GM18868 (cell line): ENCODE measurements at regions not wholly inside any gene's neighbourhood (a gene's known extent, or its start where the extent isn't known, plus 50 kb on each side); places are given as distances from the start of the nearest gene placed in this dataset.

Source experiments
- ATAC-seq: cut with Tn5 transposase; IDR thresholded peaks from one replicate; pipeline ENCODE4 v1.9.1; 2021; ENCODE audit warnings: mild to moderate bottlenecking, moderate library complexity; ENCODE audit not compliant: unreplicated experiment

DNA sequence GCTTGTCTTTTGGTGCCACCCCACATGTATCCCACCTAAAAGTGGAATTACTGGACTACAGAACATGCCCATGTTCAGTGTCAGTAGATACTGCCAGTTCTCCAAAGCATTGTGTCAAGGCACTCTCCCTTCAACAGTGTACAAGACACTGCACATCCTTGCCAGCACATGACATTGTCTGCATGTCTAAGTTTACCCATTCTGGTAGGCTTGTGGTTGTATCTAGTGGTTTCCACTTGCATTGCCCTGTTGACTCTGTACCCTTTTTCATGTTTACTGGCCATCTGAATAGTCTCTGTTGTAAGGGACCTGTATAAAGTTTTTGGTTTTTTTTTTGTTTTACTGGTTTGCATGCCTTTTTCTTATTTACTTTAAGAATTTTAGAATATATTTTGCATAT lies 222.4 kb upstream of the CNR1 start:
- ATAC-seq, result no peak

DNA sequence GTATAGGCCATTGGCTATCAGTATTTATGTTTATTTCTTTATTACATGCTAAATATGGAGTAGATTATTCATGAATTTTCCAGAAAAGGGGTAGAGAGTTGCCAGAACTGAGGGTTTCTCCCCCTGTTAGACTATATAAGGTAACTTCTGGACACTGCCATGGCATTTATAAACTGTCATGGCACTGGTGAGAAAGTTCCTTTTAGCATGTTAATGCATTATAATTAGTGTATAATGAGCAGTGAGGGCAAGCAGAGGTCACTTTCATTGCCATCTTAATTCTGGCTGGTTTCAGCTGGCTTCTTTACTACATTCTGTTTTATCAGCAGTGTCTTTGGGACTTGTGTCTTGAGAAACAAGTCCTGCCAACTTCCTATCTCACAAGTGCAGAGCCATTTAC lies 220.0 kb upstream of the CNR1 start:
- ATAC-seq, result no peak

DNA sequence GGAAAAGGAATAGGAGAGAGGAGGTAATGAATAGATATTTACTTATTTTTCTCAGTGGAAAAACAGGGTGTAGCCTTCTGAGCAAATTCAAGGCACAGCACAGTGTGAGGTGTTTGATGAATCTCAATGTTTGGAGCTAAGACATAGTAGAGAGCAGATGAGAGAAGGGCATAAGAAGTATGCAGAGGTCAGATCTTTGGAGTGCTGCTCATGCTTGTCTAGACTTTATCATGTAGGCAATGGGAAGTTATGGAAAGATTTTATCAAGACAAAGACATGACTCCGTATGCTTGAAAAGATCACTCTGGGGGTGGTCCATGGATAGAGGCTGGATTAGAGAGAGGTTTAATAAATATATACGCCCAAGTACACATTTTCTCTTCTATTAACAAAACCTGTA lies 217.0 kb upstream of the CNR1 start:
- no peak for ATAC-seq

DNA sequence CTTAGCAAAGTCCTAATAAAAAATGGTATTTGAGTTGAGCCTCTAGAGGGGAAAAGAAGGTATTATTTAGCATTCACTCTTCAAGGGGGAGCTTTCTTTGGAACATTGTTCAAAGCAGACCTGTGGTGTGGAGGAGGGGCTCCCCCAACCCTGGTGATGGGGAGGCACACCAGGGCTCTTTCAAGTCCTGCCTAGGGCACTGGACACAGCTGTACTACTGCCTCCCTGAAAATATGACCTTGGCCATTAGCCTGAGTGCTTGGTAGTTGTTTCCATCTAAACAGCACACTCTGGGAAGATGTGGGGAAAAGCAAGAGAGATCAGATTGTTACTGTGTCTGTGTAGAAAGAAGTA lies 215.1 kb upstream of the CNR1 start:
- no peak for ATAC-seq

DNA sequence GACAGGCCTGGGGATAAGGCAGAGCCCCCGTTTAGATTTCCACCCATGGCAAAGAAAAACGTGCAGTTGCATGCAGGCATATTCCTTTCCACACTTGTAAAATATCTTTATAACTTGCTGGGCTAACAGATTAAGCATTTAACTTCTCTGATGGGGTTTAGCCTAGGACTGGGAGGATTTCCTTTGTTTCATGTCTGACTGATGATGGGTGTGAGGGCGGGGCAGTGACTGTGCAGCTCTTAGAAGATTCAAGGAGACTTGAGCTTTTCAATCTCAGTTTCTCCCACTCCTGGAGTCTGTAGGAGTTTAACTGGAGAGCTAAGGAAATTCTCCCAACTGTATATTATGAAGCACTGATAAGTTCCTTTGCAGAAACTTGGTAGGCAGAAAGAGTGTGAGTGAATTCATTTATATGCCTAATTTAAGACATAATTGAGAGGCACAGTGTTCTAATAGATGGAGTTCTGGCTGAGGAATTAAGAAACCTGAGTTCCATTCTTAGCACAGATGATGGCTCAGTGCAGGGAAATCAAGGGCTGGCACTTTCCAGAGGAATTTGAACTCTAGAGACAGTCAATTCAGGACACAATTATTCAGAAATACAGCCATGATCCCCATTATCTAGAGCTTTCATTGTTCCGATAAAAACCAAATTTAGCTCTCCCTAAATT lies 214.6 kb upstream of the CNR1 start:
- ATAC-seq, result no peak

DNA sequence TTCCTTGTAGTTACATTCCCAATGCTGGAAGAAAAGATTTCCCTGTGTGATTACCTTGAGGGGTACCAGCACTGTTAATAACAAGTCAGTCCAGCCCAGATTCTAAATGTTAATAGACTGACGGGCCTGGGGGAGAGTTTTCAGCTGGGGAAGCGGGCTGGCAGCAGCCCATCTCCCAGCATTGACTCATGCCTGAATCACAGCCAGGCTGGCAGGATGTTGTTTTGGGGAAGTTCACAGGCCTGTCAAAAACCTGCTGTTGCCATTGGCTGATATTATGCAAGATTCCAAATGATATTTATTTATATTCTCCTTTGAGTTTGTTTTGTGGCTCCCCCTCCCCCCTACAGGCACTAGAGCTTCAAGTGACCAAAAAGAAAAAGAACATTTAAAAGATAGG lies 213.9 kb upstream of the CNR1 start:
- ATAC-seq, result no peak

DNA sequence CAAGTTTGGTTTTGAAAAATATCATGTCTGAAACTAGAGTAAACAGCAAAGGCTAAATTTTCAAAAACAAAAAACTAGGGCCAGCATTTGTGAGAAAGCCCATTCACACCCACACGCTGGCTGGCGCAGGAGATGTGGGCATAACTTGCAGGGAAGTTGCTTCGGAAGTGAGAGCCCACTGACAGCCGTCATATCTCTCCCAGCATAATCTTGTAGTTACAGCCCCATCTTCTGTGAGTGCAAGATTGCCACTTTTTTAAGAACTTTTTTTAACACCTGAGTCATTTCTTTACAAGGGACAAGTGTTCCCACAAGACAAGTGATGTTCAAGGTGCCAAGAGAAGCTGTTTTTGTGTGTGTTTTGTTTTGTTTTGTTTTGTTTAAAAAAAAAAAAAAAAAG lies 212.5 kb upstream of the CNR1 start:
- no peak for ATAC-seq

DNA sequence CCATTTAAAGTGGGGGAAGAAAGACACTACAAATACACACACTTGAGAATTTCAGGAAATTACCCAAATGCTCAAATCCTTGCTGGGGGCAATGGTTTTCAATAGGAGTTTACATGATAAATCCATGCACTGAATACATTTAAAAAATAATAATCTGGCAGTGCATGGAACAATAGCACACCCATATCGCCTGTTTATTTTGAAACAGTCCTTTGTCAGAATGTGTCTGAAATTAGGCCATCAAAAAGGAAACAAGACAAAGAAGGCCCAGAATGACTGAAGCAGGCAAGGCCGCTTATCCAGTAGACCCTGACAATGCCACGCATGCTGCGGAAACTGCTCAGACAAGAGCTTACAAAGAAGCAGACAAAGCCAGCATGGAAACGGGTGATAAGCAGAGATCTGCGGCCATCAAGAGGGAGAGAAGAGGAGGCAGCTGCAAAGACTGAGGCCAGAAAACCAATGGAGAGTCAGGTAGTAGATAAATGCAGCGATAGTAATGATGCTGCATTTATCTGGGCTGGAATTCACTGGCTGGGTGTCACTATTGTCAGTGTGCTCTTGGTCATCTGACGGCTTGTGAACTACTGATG lies 211.9 kb upstream of the CNR1 start:
- ATAC-seq, result no peak

DNA sequence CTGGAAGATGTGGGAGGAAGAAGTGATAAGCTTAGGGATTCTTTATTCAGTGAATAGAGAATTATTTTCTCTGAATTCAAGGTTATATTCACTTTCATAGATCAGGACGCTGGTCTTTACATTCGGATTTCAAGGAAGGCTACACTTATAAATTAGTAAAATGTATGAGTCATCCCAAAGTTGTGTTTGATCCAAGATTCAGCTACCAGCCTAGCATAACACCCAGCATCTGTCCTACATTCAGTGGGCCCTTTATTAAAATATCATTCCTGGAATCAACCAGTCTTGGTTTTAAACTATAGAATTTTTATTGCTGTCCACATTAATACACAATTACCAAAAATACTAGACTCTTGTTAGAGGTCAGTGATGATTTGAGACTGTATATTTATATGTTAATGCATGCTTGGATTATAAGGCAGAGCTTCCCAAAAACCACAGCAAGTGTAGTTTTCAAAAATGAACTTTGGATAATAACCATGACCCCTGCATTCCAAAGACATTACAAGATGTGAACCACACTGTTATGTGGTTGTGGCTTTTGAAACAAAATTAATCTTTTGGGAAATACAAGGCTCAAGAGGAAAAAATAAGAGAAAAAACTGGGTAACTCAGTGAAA lies 210.7 kb upstream of the CNR1 start:
- ATAC-seq, result no peak

DNA sequence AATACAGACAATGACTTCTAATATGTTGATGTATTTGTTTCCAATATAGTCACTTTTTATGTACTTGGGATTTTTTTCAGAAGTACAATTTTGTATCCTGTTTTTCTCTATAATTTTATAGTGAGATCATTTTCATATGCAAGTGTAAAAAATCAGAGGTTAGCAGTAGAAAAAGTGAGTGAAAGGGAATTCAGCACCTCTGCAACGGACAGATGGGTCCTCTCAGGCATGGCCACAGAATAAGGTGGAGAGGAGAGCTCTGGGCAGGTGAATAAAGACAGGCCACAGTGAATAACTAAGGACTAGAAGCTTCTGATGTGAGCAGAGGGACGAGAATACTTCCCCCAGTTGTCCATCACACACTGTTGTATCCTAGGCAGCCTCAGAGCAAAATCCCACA lies 210.1 kb upstream of the CNR1 start:
- ATAC-seq, result no peak

DNA sequence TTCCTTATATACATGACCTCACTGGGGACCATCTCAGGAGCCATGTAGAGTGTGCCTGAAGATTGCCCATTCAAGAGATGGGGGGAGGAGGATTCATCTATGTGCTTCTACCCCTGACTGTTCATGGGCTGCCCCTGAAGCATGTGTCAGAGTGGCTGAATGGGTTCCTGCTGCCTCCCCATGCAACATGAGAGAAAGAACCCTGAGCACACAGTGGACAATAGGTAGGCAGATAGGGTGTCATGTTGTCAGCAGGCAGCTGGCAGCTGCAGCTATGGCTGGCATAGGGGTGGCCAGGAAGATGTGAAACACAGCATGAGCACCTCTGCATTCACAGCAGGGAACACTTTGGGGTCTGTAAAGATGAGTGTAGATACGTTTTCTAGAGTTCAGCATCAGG lies 208.4 kb upstream of the CNR1 start:
- ATAC-seq, result no peak

DNA sequence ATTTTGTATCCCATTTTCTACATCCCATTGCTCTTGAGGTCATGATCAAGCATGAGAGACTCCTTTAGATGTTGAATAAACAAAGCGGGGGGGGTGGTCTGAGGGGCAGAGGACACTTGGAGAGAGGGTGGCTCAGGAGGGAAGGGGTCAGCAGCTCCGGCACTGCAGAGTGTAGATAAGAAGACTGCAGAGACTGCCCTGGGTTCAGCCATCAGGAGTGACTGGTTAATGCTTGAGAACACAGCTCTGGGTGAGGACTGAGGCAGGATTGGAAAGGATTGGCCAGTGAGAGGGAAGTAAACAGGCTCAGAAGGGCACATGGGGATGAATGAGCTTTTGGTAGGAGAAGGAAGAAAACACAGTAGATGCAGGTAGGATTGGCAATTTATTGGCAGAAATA lies 205.3 kb upstream of the CNR1 start:
- ATAC-seq, result no peak

DNA sequence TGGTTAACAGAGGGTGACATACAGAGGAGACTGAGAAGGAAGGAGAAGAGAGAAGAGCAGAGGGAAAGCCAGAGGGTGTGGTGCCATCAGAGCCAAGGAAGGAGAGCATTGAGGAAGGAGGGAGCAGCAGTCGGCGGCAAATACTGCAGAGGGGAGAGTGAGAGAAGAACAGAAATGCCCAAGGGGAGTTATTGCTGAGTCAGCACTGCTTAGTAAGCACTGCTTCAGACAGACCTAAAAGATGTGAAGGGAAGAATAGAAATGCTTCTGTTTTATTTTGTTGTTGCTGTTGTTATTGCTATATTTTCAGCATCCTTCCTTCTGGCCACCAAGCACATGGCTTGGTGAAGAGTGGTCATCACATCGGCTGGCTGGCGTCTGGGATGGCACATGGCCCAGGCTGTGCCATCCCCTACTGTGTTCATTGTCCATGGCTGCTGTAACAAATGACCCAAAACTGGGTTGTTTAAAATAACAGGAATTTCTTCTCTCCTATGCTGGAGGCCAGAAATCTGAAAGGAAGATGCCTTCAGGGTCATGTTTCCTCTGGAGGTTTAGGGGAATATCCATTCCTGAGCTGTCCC lies 204.1 kb upstream of the CNR1 start:
- ATAC-seq, result no peak

DNA sequence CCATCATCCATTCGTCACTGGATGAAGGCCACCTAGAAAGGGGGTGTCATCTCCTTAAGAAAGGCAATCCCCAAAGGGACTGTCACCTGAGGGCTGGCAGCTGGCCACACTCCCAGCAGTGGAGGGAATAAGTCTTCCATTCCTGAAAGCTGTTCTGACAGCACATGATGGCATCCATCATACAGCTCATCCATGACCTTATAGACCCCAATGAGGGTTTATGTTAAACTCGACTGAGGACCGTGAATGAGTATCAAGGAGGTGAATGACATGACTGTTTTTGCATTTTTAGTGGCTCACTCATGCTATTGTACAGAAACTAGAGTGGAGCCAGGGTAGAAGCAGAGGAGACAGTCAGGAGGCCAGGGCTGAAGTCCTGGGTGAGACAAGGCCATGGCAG lies 203.1 kb upstream of the CNR1 start:
- no peak for ATAC-seq

DNA sequence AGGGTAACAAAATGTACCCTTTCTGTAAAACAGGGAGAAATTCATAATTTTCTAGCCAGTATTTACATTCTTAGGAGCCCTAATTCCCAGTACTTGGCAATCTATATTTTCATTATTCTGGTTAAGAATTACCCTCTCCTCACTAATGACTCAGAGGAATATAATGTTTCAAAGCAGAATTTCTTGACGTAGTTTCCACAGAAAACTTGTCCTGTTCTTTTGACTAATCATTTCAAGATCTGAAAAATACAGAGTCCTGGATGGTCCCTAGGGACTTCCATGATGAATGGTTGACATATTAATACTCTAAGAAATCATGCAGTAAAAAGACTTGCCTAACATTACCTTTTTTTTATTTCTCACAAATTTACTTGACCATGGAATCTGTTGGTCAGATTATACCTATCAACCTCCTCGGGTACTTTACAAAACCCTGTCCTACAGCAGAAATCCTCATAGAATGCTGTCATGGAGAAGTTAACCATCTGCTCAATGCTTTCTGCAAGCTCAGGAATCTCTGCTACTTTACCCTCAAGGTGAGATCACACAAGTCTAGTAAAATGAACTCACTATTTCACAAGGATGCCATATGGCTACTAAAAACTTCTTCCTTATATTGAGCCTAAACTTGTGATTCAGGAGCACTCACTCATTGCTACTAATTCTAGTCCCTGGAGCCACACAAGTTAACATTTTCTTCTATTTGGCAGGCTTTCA lies 202.1 kb upstream of the CNR1 start:
- no peak for ATAC-seq

DNA sequence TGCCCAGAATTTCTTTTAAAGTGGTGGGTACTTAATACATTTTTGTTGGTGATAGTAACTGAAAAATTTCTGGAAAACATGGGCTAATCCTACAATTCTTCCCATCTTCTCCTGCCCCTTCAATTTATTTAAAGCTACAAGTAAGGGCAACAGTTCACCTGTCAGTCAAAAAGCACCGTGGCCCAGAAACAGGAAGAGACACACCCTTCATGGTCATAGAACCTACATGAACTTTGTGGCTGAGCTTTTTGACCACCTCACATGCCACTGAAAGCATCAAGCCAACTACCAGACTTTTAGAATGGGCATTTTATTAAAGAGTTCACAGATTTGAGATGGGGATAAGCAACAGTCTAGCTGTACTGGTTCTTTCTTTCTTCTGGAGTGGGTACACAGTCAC lies 201.1 kb upstream of the CNR1 start:
- no peak for ATAC-seq

DNA sequence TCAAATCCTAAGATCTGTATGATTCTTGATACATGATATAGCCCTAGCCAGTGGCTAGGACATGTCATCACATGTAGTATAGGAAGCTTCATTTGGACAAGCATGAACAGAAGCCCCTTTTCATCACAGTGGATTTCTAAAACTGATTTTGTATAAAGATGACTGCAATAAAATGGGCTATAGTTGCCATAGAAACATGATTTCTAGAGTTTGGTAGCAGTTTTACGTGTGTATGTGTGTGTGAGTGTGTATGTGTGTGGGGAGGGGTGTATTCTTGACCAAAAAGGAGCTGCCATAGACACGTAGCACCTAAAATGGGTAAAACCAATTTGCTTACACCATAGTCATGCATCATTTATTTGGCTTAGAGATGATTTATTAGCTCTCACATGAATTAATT lies 200.5 kb upstream of the CNR1 start:
- no peak for ATAC-seq

DNA sequence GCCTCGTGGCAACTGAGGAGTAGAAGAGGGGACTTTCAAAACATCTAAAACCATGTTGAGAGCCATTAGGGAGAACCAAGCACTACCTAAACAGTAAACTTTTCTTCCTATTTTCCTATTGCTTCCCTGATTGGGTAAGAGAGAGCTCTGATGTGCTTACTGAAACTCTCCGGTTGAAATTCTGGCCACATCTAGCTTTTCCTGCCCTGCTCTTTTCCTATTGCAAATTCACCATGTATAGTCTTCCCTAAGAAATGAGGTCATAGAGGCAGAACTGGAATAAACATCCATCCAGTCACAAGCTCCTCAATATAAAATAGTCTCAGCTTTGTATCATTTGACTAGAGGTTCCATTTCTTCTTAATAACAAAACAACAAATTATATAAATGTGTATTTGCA lies 199.5 kb upstream of the CNR1 start:
- no peak for ATAC-seq

DNA sequence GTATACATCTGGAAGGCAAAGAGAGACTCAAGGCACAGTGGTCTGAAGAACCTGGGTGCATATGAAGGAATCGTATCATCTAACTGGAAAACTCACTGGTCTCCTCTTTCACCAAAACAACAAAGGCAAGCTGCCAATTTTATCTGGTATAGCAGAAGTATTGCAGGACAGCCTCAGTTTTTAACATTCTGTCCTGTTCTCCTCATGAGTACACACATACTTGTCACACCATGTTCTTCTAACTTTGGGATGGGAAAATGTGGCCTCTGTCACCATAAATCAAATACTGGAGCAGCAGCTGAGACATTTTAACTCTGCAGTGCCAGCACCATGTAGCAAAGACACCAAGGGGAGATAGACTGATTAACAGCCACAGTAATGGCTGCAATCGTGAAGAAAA lies 199.1 kb upstream of the CNR1 start:
- no peak for ATAC-seq

DNA sequence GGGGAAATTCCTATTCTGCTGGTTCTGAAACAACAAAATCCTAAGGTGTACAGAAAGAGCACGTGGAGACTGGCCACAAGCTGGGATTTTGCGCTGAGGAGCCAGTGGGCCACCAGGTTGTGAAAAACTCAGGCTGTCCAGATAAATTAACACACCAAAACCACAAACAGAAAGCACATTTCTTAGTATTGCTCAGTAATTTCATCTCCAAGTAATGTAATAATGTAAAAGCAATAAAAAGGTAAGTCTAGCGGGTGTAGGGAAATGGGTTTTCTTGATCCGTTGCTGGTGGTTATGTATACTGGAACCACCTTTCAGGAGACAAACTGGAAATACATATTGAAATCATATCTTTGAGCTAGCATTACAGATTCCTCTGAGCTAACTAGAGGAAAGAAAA lies 195.6 kb upstream of the CNR1 start:
- no peak for ATAC-seq

DNA sequence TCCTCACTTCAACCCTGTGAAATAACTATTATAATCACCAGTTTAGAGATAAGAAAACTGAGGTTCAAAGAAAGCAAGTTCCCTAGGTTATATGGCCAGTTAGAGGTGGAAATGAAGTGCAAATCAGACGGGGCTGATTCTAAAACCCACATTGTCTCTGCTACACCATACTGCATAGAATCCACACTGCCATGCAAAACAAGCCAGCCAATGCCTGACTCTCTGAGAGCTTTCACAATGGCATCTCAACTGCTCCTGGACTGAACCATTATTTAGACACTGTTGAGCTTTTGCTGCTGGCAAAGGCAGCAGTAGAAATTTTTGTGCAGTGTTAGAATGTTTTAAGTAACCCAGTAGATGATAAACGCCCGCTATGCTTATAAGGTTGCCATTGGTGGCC lies 195.2 kb upstream of the CNR1 start:
- ATAC-seq, result no peak
